CD14-positive monocyte (primary cell): ENCODE measurements at regions not wholly inside any gene's neighbourhood (a gene's known extent, or its start where the extent isn't known, plus 50 kb on each side); places are given as distances from the start of the nearest gene placed in this dataset.

Experiments used
- DNase-seq, 3 donors: peaks; one replicate each; pipeline ENCODE4 v3.0.0-alpha.2; 2011 to 2022
- H2AFZ ChIP-seq: 2 replicates; pipeline ENCODE4 v1.6.0; 2012; ENCODE audit warnings: mild to moderate bottlenecking, low read depth, low read length, inconsistent platforms; ENCODE audit not compliant: insufficient read depth, poor library complexity, severe bottlenecking
- H3K27ac ChIP-seq, 2 donors: 1 replicate in 1 of 2; 2 replicates in 1 of 2; pipeline ENCODE4 v1.5.1; 2012 to 2013; ENCODE audit warnings: low read length in 2 of 2, control low read depth in 1 of 2, inconsistent platforms in 1 of 2, low read depth in 1 of 2, mild to moderate bottlenecking in 1 of 2
- H3K27me3 ChIP-seq, 2 donors: one replicate each; pipeline versions ENCODE4 v1.6.0 to v1.6.1; 2011 to 2013; ENCODE audit warnings: low read length in 2 of 2; ENCODE audit not compliant: control insufficient read depth in 2 of 2, insufficient read depth in 2 of 2
- H3K36me3 ChIP-seq, 2 donors: replicated peaks in 1 of 2; 1 replicate in 1 of 2; 2 replicates in 1 of 2; pipeline versions ENCODE4 v1.5.1 to v1.6.1; 2012 to 2013; ENCODE audit warnings: low read length in 2 of 2, control low read depth in 1 of 2, inconsistent platforms in 1 of 2, mild to moderate bottlenecking in 1 of 2; ENCODE audit not compliant: insufficient read depth in 2 of 2, control insufficient read depth in 1 of 2
- H3K4me1 ChIP-seq, 2 donors: 1 replicate in 1 of 2; 2 replicates in 1 of 2; pipeline versions ENCODE4 v1.5.1 to v1.6.1; 2012 to 2013; ENCODE audit warnings: low read length in 2 of 2, control low read depth in 1 of 2, inconsistent platforms in 1 of 2, mild to moderate bottlenecking in 1 of 2, moderate library complexity in 1 of 2; ENCODE audit not compliant: insufficient read depth in 2 of 2, control insufficient read depth in 1 of 2
- H3K4me2 ChIP-seq: replicated peaks from 2 replicates; pipeline ENCODE3; 2012; ENCODE audit warnings: low read length, moderate library complexity, mild to moderate bottlenecking; ENCODE audit not compliant: poor library complexity, severe bottlenecking; ENCODE audit errors: extremely low read depth
- H3K4me3 ChIP-seq, 3 experiments: fragments of 200-600 bp in 1 of 3; sonication (generic) in 1 of 3; replicated peaks in 1 of 3; 1 replicate in 2 of 3; 2 replicates in 1 of 3; pipeline ENCODE4 v1.5.1; 2011 to 2013; ENCODE audit warnings: low read length in 3 of 3, mild to moderate bottlenecking in 3 of 3, control low read depth in 2 of 3, low read depth in 2 of 3, inconsistent platforms in 1 of 3, moderate library complexity in 1 of 3
- H3K79me2 ChIP-seq: 2 replicates; pipeline ENCODE4 v1.6.0; 2012; ENCODE audit warnings: mild to moderate bottlenecking, control low read depth, inconsistent platforms, low read length, moderate library complexity; ENCODE audit not compliant: insufficient read depth
- H3K9ac ChIP-seq: 2 replicates; pipeline ENCODE4 v1.6.0; 2017; ENCODE audit warnings: low read length, mild to moderate bottlenecking; ENCODE audit not compliant: insufficient read depth, poor library complexity, severe bottlenecking
- H3K9me3 ChIP-seq, 2 donors: replicated peaks in 1 of 2; 1 replicate in 1 of 2; 2 replicates in 1 of 2; pipeline versions ENCODE4 v1.5.1 to v1.6.1; 2012 to 2013; ENCODE audit warnings: low read length in 2 of 2, control low read depth in 1 of 2; ENCODE audit not compliant: control insufficient read depth in 1 of 2, insufficient read depth in 1 of 2
- H4K20me1 ChIP-seq: 2 replicates; pipeline ENCODE4 v1.6.0; 2012; ENCODE audit warnings: mild to moderate bottlenecking, low read length, control low read depth, moderate library complexity; ENCODE audit not compliant: insufficient read depth
- H3K27ac Mint-ChIP-seq, 7 donors: one replicate each; pipeline ENCODE4 v1.8.0; 2020; ENCODE audit warnings: mild to moderate bottlenecking in 7 of 7, mixed read lengths in 7 of 7, moderate library complexity in 6 of 7, inconsistent platforms in 2 of 7
- H3K27me3 Mint-ChIP-seq, 3 donors: one replicate each; pipeline ENCODE4 v1.8.0; 2021 to 2022; ENCODE audit warnings: low read depth in 3 of 3, mild to moderate bottlenecking in 3 of 3, mixed read lengths in 3 of 3, moderate library complexity in 3 of 3, inconsistent platforms in 1 of 3
- H3K36me3 Mint-ChIP-seq, 2 donors: one replicate each; pipeline ENCODE4 v1.8.0; 2020; ENCODE audit warnings: mixed read lengths in 2 of 2, inconsistent platforms in 1 of 2, mild to moderate bottlenecking in 1 of 2
- H3K4me1 Mint-ChIP-seq: one replicate; pipeline ENCODE4 v1.8.0; 2020; ENCODE audit warnings: mild to moderate bottlenecking, mixed read lengths
- H3K4me3 Mint-ChIP-seq, 2 donors: one replicate each; pipeline ENCODE4 v1.8.0; 2020; ENCODE audit warnings: mild to moderate bottlenecking in 2 of 2, mixed read lengths in 2 of 2, moderate library complexity in 1 of 2
- H3K9me3 Mint-ChIP-seq, 7 donors: one replicate each; pipeline ENCODE4 v1.8.0; 2020 to 2022; ENCODE audit warnings: mixed read lengths in 7 of 7, mild to moderate bottlenecking in 6 of 7, moderate library complexity in 6 of 7, inconsistent platforms in 2 of 7
- WGBS: methylation state at CpG from one replicate; pipeline ENCODE4 v1.1.5; 2013; ENCODE audit warnings: missing lambda C conversion rate; ENCODE audit not compliant: insufficient coverage; 5-methylcytosine and 5-hydroxymethylcytosine counted together
- intact Hi-C, 2 donors: fragments of 100-400 bp; cut with micrococcal nuclease; formaldehyde crosslinking; loops; one replicate each; pipeline versions ENCODE4 v1.15.0 to v1.15.1; 2023
- TF ChIP-seq, protein P1 (sequence below): fragments of 200-600 bp; IDR thresholded peaks from one replicate; pipeline ENCODE4 v1.8.0; 2022; ENCODE audit warnings: antibody characterized with exemption, mild to moderate bottlenecking

DNA sequence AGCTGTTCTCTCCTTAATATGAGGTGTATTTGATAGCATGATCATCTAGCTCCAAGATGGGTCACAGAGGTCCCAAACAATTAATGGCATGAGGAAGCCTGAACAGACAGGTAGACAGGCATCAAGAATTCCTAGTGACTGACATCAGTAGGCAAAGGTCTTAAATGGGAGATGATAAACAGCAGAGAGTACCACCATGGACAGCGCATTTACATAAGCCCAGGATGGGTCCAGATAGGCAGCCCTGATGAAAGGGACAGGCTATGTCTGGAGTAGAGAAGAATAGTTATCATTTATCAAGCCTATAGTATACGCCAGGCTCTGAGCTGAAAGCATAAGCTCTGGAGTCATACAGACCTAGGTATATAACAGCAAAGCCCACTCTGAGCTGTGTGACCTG is 434.7 kb upstream of the SETBP1 start:
- Mint-ChIP-seq H3K4me1 (no peaks in the 10 kb centered on the region), H3K9me3 (peaks cover 0 to 4% (median 3%) of the 10 kb centered on the region in 7 donors), H3K4me3 (no peak overlapping the region), H3K27ac (no peak overlapping the region), H3K36me3 (no peaks in the 10 kb centered on the region), H3K27me3 (peaks cover 0 to 2% (median 0%) of the 10 kb centered on the region in 3 donors)
- no peaks in the 10 kb centered on the region for H3K4me1 ChIP-seq
- H3K9me3 ChIP-seq = no peaks in the 10 kb centered on the region
- no peaks in the 10 kb centered on the region for H3K79me2 ChIP-seq
- no peak overlapping the region for H3K9ac ChIP-seq
- no peak overlapping the region for H3K27ac ChIP-seq
- H2AFZ ChIP-seq = no peak overlapping the region
- no peak for DNase-seq
- WGBS = 100% methylated on average over 1 of the region's 2 CpGs
- no peaks in the 10 kb centered on the region for H4K20me1 ChIP-seq
- TF ChIP-seq, protein P1, sequence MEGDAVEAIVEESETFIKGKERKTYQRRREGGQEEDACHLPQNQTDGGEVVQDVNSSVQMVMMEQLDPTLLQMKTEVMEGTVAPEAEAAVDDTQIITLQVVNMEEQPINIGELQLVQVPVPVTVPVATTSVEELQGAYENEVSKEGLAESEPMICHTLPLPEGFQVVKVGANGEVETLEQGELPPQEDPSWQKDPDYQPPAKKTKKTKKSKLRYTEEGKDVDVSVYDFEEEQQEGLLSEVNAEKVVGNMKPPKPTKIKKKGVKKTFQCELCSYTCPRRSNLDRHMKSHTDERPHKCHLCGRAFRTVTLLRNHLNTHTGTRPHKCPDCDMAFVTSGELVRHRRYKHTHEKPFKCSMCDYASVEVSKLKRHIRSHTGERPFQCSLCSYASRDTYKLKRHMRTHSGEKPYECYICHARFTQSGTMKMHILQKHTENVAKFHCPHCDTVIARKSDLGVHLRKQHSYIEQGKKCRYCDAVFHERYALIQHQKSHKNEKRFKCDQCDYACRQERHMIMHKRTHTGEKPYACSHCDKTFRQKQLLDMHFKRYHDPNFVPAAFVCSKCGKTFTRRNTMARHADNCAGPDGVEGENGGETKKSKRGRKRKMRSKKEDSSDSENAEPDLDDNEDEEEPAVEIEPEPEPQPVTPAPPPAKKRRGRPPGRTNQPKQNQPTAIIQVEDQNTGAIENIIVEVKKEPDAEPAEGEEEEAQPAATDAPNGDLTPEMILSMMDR = no peak
- intact Hi-C loops = no loop called here
- no peak overlapping the region for H3K4me2 ChIP-seq
- no peak overlapping the region for H3K4me3 ChIP-seq
- no peaks in the 10 kb centered on the region for H3K27me3 ChIP-seq
- H3K36me3 ChIP-seq = no peaks in the 10 kb centered on the region

DNA sequence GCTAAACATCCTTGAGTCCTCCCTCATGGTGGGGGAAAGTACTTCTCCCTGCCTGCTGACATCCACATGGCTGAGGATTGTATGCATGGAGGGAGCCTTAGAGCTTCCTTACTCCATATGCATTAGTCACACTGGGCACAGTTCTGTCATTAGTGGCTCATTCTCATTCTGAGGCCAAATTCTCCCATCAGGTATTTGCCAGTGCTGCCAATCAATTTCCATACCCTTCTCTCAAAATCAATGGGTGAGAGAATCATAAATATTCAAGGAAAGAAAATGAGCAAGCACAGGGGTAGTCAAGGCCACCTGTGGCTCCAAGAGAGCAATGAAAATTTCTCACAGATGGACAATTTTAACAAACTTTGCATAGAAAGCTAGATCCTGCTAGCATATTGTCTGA is 422.6 kb upstream of the SETBP1 start:
- H3K4me1 Mint-ChIP-seq = no peaks in the 10 kb centered on the region
- H3K27ac ChIP-seq = no peak overlapping the region
- no peaks in the 10 kb centered on the region for H4K20me1 ChIP-seq
- H3K4me3 ChIP-seq = no peak overlapping the region
- no peaks in the 10 kb centered on the region for H3K36me3 Mint-ChIP-seq
- intact Hi-C loops = no loop called here
- H3K27ac Mint-ChIP-seq = no peak overlapping the region
- H2AFZ ChIP-seq = no peak overlapping the region
- peaks cover 6 to 17% (median 13%) of the 10 kb centered on the region in 7 donors for H3K9me3 Mint-ChIP-seq
- peaks cover 0 to 2% (median 0%) of the 10 kb centered on the region in 3 donors for H3K27me3 Mint-ChIP-seq
- H3K27me3 ChIP-seq = no peaks in the 10 kb centered on the region
- H3K4me2 ChIP-seq = no peak overlapping the region
- H3K4me1 ChIP-seq = no peaks in the 10 kb centered on the region
- no peak for DNase-seq
- no peaks in the 10 kb centered on the region for H3K36me3 ChIP-seq
- no peak overlapping the region for H3K4me3 Mint-ChIP-seq
- H3K9ac ChIP-seq = no peak overlapping the region
- H3K9me3 ChIP-seq = peaks cover 9 to 22% of the 10 kb centered on the region in 2 donors
- H3K79me2 ChIP-seq = no peaks in the 10 kb centered on the region
- TF ChIP-seq, protein P1 = no peak
